PC-9 (cell line): ENCODE measurements at regions not wholly inside any gene's neighbourhood (a gene's known extent, or its start where the extent isn't known, plus 50 kb on each side); places are given as distances from the start of the nearest gene placed in this dataset.

Experiments
- BruUV-seq: library from RNA; stranded (reverse); fragments of 400-500 nt; replicated peaks from 2 replicates; lab custom pipeline; 2021; lab: Mats Ljungman, UMichigan
- CTCF ChIA-PET: fragments of 300-600 bp; sonication (Branson Sonifier 250); formaldehyde crosslinking; loops from one replicate; lab custom pipeline; 2022; ENCODE audit warnings: antibody characterized with exemption; lab: Charles Lee
- POLR2A ChIA-PET: fragments of 300-600 bp; sonication (Branson Sonifier 250); formaldehyde crosslinking; loops from one replicate; lab custom pipeline; 2022; ENCODE audit warnings: antibody characterized with exemption; ENCODE audit not compliant: unreplicated experiment; lab: Charles Lee
- DNase-seq, 2 experiments: peaks; one replicate each; pipeline versions ENCODE4 v3.0.0 to v3.0.0-alpha.2; 2015 to 2022; ENCODE audit warnings: mixed read lengths in 1 of 2
- H2AFZ ChIP-seq: fragments of 200-600 bp; sonication (generic); 2 replicates; pipeline ENCODE4 v1.8.1; 2017; ENCODE audit warnings: antibody characterized with exemption
- H3F3A ChIP-seq: fragments of 200-600 bp; sonication (generic); 2 replicates; pipeline ENCODE4 v1.8.1; 2017; ENCODE audit warnings: antibody characterized with exemption, mild to moderate bottlenecking, low read depth; ENCODE audit not compliant: insufficient read depth
- H3K27ac ChIP-seq: fragments of 200-600 bp; sonication (generic); 2 replicates; pipeline ENCODE4 v1.6.1; 2016; ENCODE audit warnings: mixed run types
- H3K27me3 ChIP-seq: fragments of 200-600 bp; sonication (generic); 2 replicates; pipeline ENCODE4 v1.6.1; 2016; ENCODE audit warnings: low read depth, mixed run types; ENCODE audit not compliant: insufficient read depth
- H3K36me3 ChIP-seq: fragments of 200-600 bp; sonication (generic); 2 replicates; pipeline ENCODE4 v1.6.1; 2016; ENCODE audit warnings: low read depth, mixed run types
- H3K4me1 ChIP-seq: fragments of 200-600 bp; sonication (generic); replicated peaks from 2 replicates; pipeline ENCODE4 v1.6.1; 2016; ENCODE audit warnings: mixed run types; ENCODE audit not compliant: insufficient read depth
- H3K4me2 ChIP-seq: fragments of 200-600 bp; sonication (generic); 2 replicates; pipeline ENCODE4 v1.6.1; 2017; ENCODE audit warnings: mixed run types
- H3K4me3 ChIP-seq: fragments of 200-600 bp; sonication (generic); 2 replicates; pipeline ENCODE4 v1.6.1; 2016; ENCODE audit warnings: mixed run types
- H3K79me2 ChIP-seq: fragments of 200-600 bp; sonication (generic); 2 replicates; pipeline ENCODE4 v1.6.1; 2017; ENCODE audit warnings: low read depth, mixed run types
- H3K9me2 ChIP-seq: fragments of 200-600 bp; sonication (generic); 2 replicates; pipeline ENCODE4 v1.8.1; 2017; ENCODE audit warnings: mild to moderate bottlenecking; ENCODE audit not compliant: insufficient read depth
- H3K9me3 ChIP-seq: fragments of 200-600 bp; sonication (generic); 2 replicates; pipeline ENCODE4 v1.8.1; 2016; ENCODE audit warnings: low read depth; ENCODE audit not compliant: insufficient read depth
- H4K20me1 ChIP-seq: fragments of 200-600 bp; sonication (generic); 2 replicates; pipeline ENCODE4 v1.8.1; 2017; ENCODE audit not compliant: insufficient read depth
- CTCF ChIP-seq: fragments of 200-600 bp; sonication (generic); conservative IDR thresholded peaks from 2 replicates; pipeline ENCODE4 v1.6.1; 2017; ENCODE audit warnings: mixed run types, antibody characterized with exemption, mild to moderate bottlenecking, moderate library complexity
- EZH2 ChIP-seq: fragments of 200-600 bp; sonication (generic); IDR thresholded peaks from 2 replicates; pipeline ENCODE4 v1.8.0; 2017; ENCODE audit warnings: antibody characterized with exemption, low read depth
- intact Hi-C: fragments of 100-400 bp; cut with micrococcal nuclease; formaldehyde crosslinking; loops from one replicate; pipeline ENCODE4 v1.10.0; 2022; ENCODE audit not compliant: unreplicated experiment

- Histone ChIP-seq H3K4me1 (peaks cover 40% of the 10 kb centered on the region), H2AFZ (no peak overlapping the region), H3K4me3 (no peak overlapping the region), H3K9me3 (peaks cover 5% of the 10 kb centered on the region; the same call in 1 of the 2 replicates), H3K79me2 (no peaks in the 10 kb centered on the region), H3K27me3 (no peaks in the 10 kb centered on the region), H3K4me2 (peak overlapping the region; percentile 40), H3K27ac (peak overlapping the region; percentile 42; the same call in 1 of the 2 replicates), H3F3A (peaks cover 12% of the 10 kb centered on the region; the same call in 1 of the 2 replicates), H4K20me1 (no peaks in the 10 kb centered on the region), H3K36me3 (no peaks in the 10 kb centered on the region), H3K9me2 (no peaks in the 10 kb centered on the region)
- no peak for TF ChIP-seq CTCF
- CTCF ChIA-PET, result no interaction called here
- no peak for DNase-seq
- POLR2A ChIA-PET, result no interaction called here
- no TSS peak for BruUV-seq
- intact Hi-C loops, result loop anchor here (2.0 to 10.0 kb wide), 4 partner anchors 117 to 1237 kb away; partner anchors contain the start of gene LGALSL
Observed at GRCh38 chr2:64338108-64338507, 115.9 kb upstream of the LGALSL start.

- Histone ChIP-seq H4K20me1 (no peaks in the 10 kb centered on the region), H3K27ac (peak overlapping the region; percentile 42; the same call in 1 of the 2 replicates), H3K4me3 (no peak overlapping the region), H3K9me2 (no peaks in the 10 kb centered on the region), H2AFZ (no peak overlapping the region), H3F3A (peaks cover 15% of the 10 kb centered on the region; the same call in 1 of the 2 replicates), H3K4me1 (peaks cover 43% of the 10 kb centered on the region), H3K9me3 (peaks cover 5% of the 10 kb centered on the region; the same call in 1 of the 2 replicates), H3K79me2 (no peaks in the 10 kb centered on the region), H3K36me3 (no peaks in the 10 kb centered on the region), H3K27me3 (no peaks in the 10 kb centered on the region), H3K4me2 (peak overlapping the region; percentile 40)
- intact Hi-C loops, result loop anchor here (2.0 to 10.0 kb wide), 4 partner anchors 116 to 1236 kb away; partner anchors contain the start of gene LGALSL
- ChIA-PET POLR2A (interaction anchor here (0.6 kb wide), 1 partner anchor 16 kb away, joined by 3 read pairs; no protein-coding TSS in a partner anchor), CTCF (no interaction called here)
- TF ChIP-seq CTCF, result no peak
- TF ChIP-seq EZH2, result no peak
- BruUV-seq, result no TSS peak
- DNase-seq, result peak; percentile 35 to 72
Observed at GRCh38 chr2:64338910-64339500, 115.0 kb upstream of the LGALSL start.

GRCh38 chr2:64341461-64341860, 112.5 kb upstream of the LGALSL start:
- intact Hi-C loops, result no loop called here
- BruUV-seq, result no TSS peak
- Histone ChIP-seq H3K27ac (no peak overlapping the region), H2AFZ (no peak overlapping the region), H3K79me2 (no peaks in the 10 kb centered on the region), H3K4me2 (no peak overlapping the region), H3F3A (peaks cover 15% of the 10 kb centered on the region; the same call in 1 of the 2 replicates), H3K4me3 (no peak overlapping the region), H3K4me1 (peaks cover 50% of the 10 kb centered on the region), H3K9me3 (peaks cover 9% of the 10 kb centered on the region; the same call in 1 of the 2 replicates), H3K9me2 (no peaks in the 10 kb centered on the region), H3K27me3 (no peaks in the 10 kb centered on the region), H3K36me3 (no peaks in the 10 kb centered on the region), H4K20me1 (no peaks in the 10 kb centered on the region)
- ChIA-PET CTCF (no interaction called here), POLR2A (no interaction called here)
- DNase-seq, result no peak
- TF ChIP-seq CTCF (no peak), EZH2 (no peak)
